SK-N-SH treated with all-trans-retinoic acid at 6 μM for 48 hours (cell line): ENCODE measurements at regions not wholly inside any gene's neighbourhood (a gene's known extent, or its start where the extent isn't known, plus 50 kb on each side); places are given as distances from the start of the nearest gene placed in this dataset.
A peak's percentile ranks its signal among the peaks of the same experiment; 100 is the strongest.

Experiments
- ATAC-seq: fragments of 200-7000 bp; cut with Tn5 transposase; 3 replicates; pipeline ENCODE4 v1.9.1; 2020; ENCODE audit warnings: mild to moderate bottlenecking, moderate library complexity
- ARNTL ChIP-seq: fragments of 450-650 bp; formaldehyde crosslinking; IDR thresholded peaks from 2 replicates; pipeline ENCODE4 v1.5.0; 2020; ENCODE audit warnings: low read depth, mild to moderate bottlenecking, moderate library complexity, borderline replicate concordance
- BACH2 ChIP-seq: fragments of 250-450 bp; sonication (Bioruptor Pico); IDR thresholded peaks from 2 replicates; pipeline ENCODE4 v1.9.0; 2021; ENCODE audit warnings: mild to moderate bottlenecking, borderline replicate concordance
- CREB5 ChIP-seq: fragments of 250-450 bp; sonication (Bioruptor Pico); IDR thresholded peaks from 2 replicates; pipeline ENCODE4 v1.5.1; 2020; ENCODE audit warnings: low read depth, mild to moderate bottlenecking, moderate library complexity
- CSDC2 ChIP-seq: fragments of 250-450 bp; sonication (Bioruptor Pico); IDR thresholded peaks from 2 replicates; pipeline ENCODE4 v1.5.0; 2020; ENCODE audit warnings: mild to moderate bottlenecking, moderate library complexity
- CSRNP3 ChIP-seq: fragments of 250-450 bp; sonication (Bioruptor Pico); IDR thresholded peaks from 2 replicates; pipeline ENCODE4 v1.5.1; 2021; ENCODE audit warnings: mild to moderate bottlenecking, moderate library complexity
- ESRRG ChIP-seq: fragments of 250-450 bp; sonication (Bioruptor Pico); IDR thresholded peaks from 2 replicates; pipeline ENCODE4 v1.6.1; 2021; ENCODE audit warnings: mild to moderate bottlenecking
- GLIS3 ChIP-seq: fragments of 250-450 bp; sonication (Bioruptor Pico); IDR thresholded peaks from 2 replicates; pipeline ENCODE4 v1.5.0; 2020; ENCODE audit warnings: mild to moderate bottlenecking, moderate library complexity
- ISL1 ChIP-seq: fragments of 250-450 bp; sonication (Bioruptor Pico); IDR thresholded peaks from 2 replicates; pipeline ENCODE4 v2.1.2; 2022; ENCODE audit warnings: mild to moderate bottlenecking, moderate library complexity
- OSR1 ChIP-seq: fragments of 250-450 bp; sonication (Bioruptor Pico); IDR thresholded peaks from 2 replicates; pipeline ENCODE4 v1.8.0; 2022; ENCODE audit warnings: moderate library complexity, mild to moderate bottlenecking, inconsistent platforms
- POU6F1 ChIP-seq: fragments of 250-450 bp; sonication (Bioruptor Pico); IDR thresholded peaks from 2 replicates; pipeline ENCODE4 v1.8.0; 2021; ENCODE audit warnings: low read depth, mild to moderate bottlenecking, moderate library complexity, borderline replicate concordance
- PPARA ChIP-seq: fragments of 250-450 bp; sonication (Bioruptor Pico); IDR thresholded peaks from 2 replicates; pipeline ENCODE4 v1.5.0; 2020; ENCODE audit warnings: mild to moderate bottlenecking, borderline replicate concordance
- RARB ChIP-seq: fragments of 250-450 bp; sonication (Bioruptor Pico); IDR thresholded peaks from 2 replicates; pipeline ENCODE4 v1.8.0; 2021; ENCODE audit warnings: mild to moderate bottlenecking, moderate library complexity
- SNAI2 ChIP-seq: fragments of 250-450 bp; sonication (Bioruptor Pico); IDR thresholded peaks from 2 replicates; pipeline ENCODE4 v1.5.0; 2020; ENCODE audit warnings: mild to moderate bottlenecking, moderate library complexity
- TCF4 ChIP-seq: fragments of 250-450 bp; sonication (Bioruptor Pico); IDR thresholded peaks from 2 replicates; pipeline ENCODE4 v1.8.0; 2021; ENCODE audit warnings: mild to moderate bottlenecking, moderate library complexity, borderline replicate concordance
- TSHZ2 ChIP-seq: fragments of 250-450 bp; sonication (Bioruptor Pico); IDR thresholded peaks from 2 replicates; pipeline ENCODE4 v1.5.0; 2020; ENCODE audit warnings: mild to moderate bottlenecking, moderate library complexity
- ZFP3 ChIP-seq: fragments of 250-450 bp; sonication (Bioruptor Pico); IDR thresholded peaks from 2 replicates; pipeline ENCODE4 v1.5.0; 2020; ENCODE audit warnings: mild to moderate bottlenecking, moderate library complexity
- ZFP30 ChIP-seq: fragments of 450-650 bp; formaldehyde crosslinking; IDR thresholded peaks from 2 replicates; pipeline ENCODE4 v1.5.0; 2022; ENCODE audit warnings: mild to moderate bottlenecking, moderate library complexity
- ZNF8 ChIP-seq: fragments of 450-650 bp; formaldehyde crosslinking; IDR thresholded peaks from 2 replicates; pipeline ENCODE4 v1.5.0; 2020; ENCODE audit warnings: mild to moderate bottlenecking, moderate library complexity

GRCh38 chr11:26264266-26264665, 67.7 kb upstream of the ANO3 start:
- TF ChIP-seq POU6F1 (CRISPR knock-in tag) (0 out of 2 replicates have a peak, but pooled peaks have one; percentile 4), ZFP30 (CRISPR knock-in tag) (no peak)
- TF ChIP-seq, all 23 proteins: peak for 1
- ATAC-seq, result peak; percentile 22; the same call in 2 of the 3 replicates

GRCh38 chr11:26268980-26269660, 62.8 kb upstream of the ANO3 start:
- no peak for ATAC-seq
- no peak for TF ChIP-seq TCF4 (CRISPR knock-in tag)
- TF ChIP-seq OSR1, result no peak
- TF ChIP-seq ISL1, result no peak
- no peak for TF ChIP-seq ESRRG (CRISPR knock-in tag)
- no peak for TF ChIP-seq POU6F1 (CRISPR knock-in tag)
- TF ChIP-seq ZFP3 (CRISPR knock-in tag), result no peak
- no peak for TF ChIP-seq BACH2 (CRISPR knock-in tag)
- TF ChIP-seq ZNF8 (CRISPR knock-in tag), result no peak
- TF ChIP-seq, all 23 proteins: peak for 0

GRCh38 chr11:26271666-26272065, 60.3 kb upstream of the ANO3 start:
- no peak for ATAC-seq
- TF ChIP-seq PPARA (CRISPR knock-in tag) (no peak), RARB (CRISPR knock-in tag) (no peak), ZNF8 (CRISPR knock-in tag) (no peak), OSR1 (no peak), TCF4 (CRISPR knock-in tag) (no peak), POU6F1 (CRISPR knock-in tag) (no peak), SNAI2 (CRISPR knock-in tag) (no peak), CSDC2 (CRISPR knock-in tag) (no peak), GLIS3 (no peak), CSRNP3 (CRISPR knock-in tag) (no peak), ISL1 (no peak), TSHZ2 (CRISPR knock-in tag) (no peak), ARNTL (CRISPR knock-in tag) (no peak), ZFP3 (CRISPR knock-in tag) (no peak), CREB5 (CRISPR knock-in tag) (no peak)
